ENCODE measurements at regions not wholly inside any gene's neighbourhood (a gene's known extent, or its start where the extent isn't known, plus 50 kb on each side); places are given as distances from the start of the nearest gene placed in this dataset.

DNA sequence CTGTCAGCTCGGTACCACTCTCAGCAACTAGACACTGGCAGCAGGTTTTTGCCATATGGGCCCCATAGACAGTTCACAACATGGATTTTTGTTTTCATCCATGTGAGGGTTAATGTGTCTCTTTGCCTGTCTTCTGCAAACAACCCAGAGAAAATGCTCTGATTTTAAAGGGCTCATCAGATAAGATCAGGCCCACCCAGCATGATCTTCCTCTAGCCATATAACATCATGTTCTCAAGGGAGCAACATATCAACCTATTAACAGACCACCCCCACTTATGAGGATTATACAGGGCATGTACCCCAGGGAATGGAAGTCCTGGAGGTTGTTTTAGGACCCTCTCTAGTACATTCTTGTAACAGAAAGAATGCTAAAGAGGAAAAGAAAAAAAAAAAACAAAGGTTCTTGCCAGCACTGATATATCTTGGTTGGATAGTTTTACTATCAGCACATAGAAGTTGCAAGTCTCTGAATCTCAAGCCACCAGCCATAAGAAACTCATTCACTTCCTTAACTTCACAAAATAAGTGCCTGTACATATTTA, 1015.1 kb downstream of the TLE4 start:
- TF ChIP-seq, protein P1, sequence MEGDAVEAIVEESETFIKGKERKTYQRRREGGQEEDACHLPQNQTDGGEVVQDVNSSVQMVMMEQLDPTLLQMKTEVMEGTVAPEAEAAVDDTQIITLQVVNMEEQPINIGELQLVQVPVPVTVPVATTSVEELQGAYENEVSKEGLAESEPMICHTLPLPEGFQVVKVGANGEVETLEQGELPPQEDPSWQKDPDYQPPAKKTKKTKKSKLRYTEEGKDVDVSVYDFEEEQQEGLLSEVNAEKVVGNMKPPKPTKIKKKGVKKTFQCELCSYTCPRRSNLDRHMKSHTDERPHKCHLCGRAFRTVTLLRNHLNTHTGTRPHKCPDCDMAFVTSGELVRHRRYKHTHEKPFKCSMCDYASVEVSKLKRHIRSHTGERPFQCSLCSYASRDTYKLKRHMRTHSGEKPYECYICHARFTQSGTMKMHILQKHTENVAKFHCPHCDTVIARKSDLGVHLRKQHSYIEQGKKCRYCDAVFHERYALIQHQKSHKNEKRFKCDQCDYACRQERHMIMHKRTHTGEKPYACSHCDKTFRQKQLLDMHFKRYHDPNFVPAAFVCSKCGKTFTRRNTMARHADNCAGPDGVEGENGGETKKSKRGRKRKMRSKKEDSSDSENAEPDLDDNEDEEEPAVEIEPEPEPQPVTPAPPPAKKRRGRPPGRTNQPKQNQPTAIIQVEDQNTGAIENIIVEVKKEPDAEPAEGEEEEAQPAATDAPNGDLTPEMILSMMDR (IDR thresholded peaks at IDR 0.05): no peak
- TF ChIP-seq POLR2A (IDR thresholded peaks at IDR 0.05; ENCODE audit: low read depth) (no peak), POLR2AphosphoS5 (IDR thresholded peaks at IDR 0.05) (no peak)
